HepG2 (cell line): ENCODE measurements at regions not wholly inside any gene's neighbourhood (a gene's known extent, or its start where the extent isn't known, plus 50 kb on each side); places are given as distances from the start of the nearest gene placed in this dataset.

Experiments used
- ATAC-seq: fragments of 200-7000 bp; cut with Tn5 transposase; 3 replicates; pipeline ENCODE4 v1.9.1; 2020; ENCODE audit warnings: mild to moderate bottlenecking, moderate library complexity
- BruUV-seq: library from RNA; stranded (reverse); fragments of 400-500 nt; replicated peaks from 2 replicates; lab custom pipeline; 2021; lab: Mats Ljungman, UMichigan
- CTCF ChIA-PET: fragments of 300-600 bp; formaldehyde crosslinking; extraction: SDS; loops from one replicate; lab custom pipeline; 2021; ENCODE audit warnings: low total read pairs, inconsistent platforms, low intra/inter-chr PET ratio; lab: Yijun Ruan, JAX
- POLR2A ChIA-PET: fragments of 350-600 bp; sonication (Branson Sonifier 250); formaldehyde crosslinking; loops from one replicate; lab custom pipeline; 2020; ENCODE audit warnings: antibody characterized with exemption, inconsistent platforms; lab: Yijun Ruan, JAX
- DNase-seq: peaks from one replicate; pipeline ENCODE4 v3.0.0-alpha.2; 2015; ENCODE audit warnings: low spot score
- FAIRE-seq: peaks from 3 replicates; lab custom pipeline; 2011; peaks lifted over from hg19 to GRCh38; lab: Jason Lieb, UNC
- H2AFZ ChIP-seq: one replicate; pipeline ENCODE4 v1.6.1; 2011; ENCODE audit warnings: low read length, inconsistent platforms
- H3K27ac ChIP-seq: fragments of 300-600 bp; 3 replicates; pipeline ENCODE4 v1.8.0; 2011; ENCODE audit warnings: mixed run types, mild to moderate bottlenecking, mixed read lengths, low read length, inconsistent platforms; ENCODE audit not compliant: insufficient read depth; ENCODE audit errors: extremely low read length
- H3K27me3 ChIP-seq, 2 experiments: fragments of 200-600 bp in 1 of 2; 2 replicates in 1 of 2; 3 replicates in 1 of 2; pipeline versions ENCODE4 v1.6.0 to v1.8.0; 2011; ENCODE audit warnings: low read length in 2 of 2, mild to moderate bottlenecking in 2 of 2, moderate library complexity in 2 of 2, inconsistent platforms in 1 of 2; ENCODE audit not compliant: insufficient read depth in 2 of 2, control insufficient read depth in 1 of 2
- H3K36me3 ChIP-seq, 2 experiments: fragments of 200-600 bp in 1 of 2; replicated peaks in 1 of 2; 2 replicates in 1 of 2; 3 replicates in 1 of 2; pipeline versions ENCODE4 v1.5.1 to v1.8.0; 2011; ENCODE audit warnings: low read length in 2 of 2, inconsistent platforms in 1 of 2; ENCODE audit not compliant: insufficient read depth in 2 of 2, control insufficient read depth in 1 of 2
- H3K4me1 ChIP-seq: 2 replicates; pipeline ENCODE4 v1.5.1; 2012; ENCODE audit warnings: low read length, inconsistent platforms; ENCODE audit not compliant: insufficient read depth
- H3K4me2 ChIP-seq: 2 replicates; pipeline ENCODE4 v1.6.0; 2011; ENCODE audit warnings: low read depth, low read length, inconsistent platforms
- H3K4me3 ChIP-seq, 3 experiments: fragments of 200-600 bp in 1 of 3; sonication (generic), shearing (Covaris generic) in 1 of 3; replicated peaks in 1 of 3; 2 replicates each; pipeline ENCODE4 v1.5.1; 2011 to 2016; ENCODE audit warnings: low read length in 3 of 3, inconsistent platforms in 2 of 3, low read depth in 2 of 3, mild to moderate bottlenecking in 2 of 3, control low read depth in 1 of 3, mixed read lengths in 1 of 3; ENCODE audit not compliant: insufficient read depth in 1 of 3
- H3K79me2 ChIP-seq: one replicate; pipeline ENCODE4 v1.6.1; 2011; ENCODE audit warnings: low read length, inconsistent platforms; ENCODE audit not compliant: insufficient read depth
- H3K9ac ChIP-seq: 2 replicates; pipeline ENCODE4 v1.6.0; 2011; ENCODE audit warnings: mild to moderate bottlenecking, low read depth, low read length, inconsistent platforms; ENCODE audit not compliant: insufficient read depth
- H3K9me3 ChIP-seq: 2 replicates; pipeline ENCODE4 v1.5.1; 2012; ENCODE audit warnings: mild to moderate bottlenecking, low read length
- H4K20me1 ChIP-seq: 2 replicates; pipeline ENCODE4 v1.6.0; 2011; ENCODE audit warnings: inconsistent platforms, mild to moderate bottlenecking, low read length, moderate library complexity; ENCODE audit not compliant: insufficient read depth
- ATF5 ChIP-seq: sonication (generic); formaldehyde crosslinking; IDR thresholded peaks from 2 replicates; pipeline ENCODE4 v1.4.0; 2020; ENCODE audit warnings: mild to moderate bottlenecking, low read depth, missing genetic modification reagents
- ZFYVE20 ChIP-seq: sonication (generic); formaldehyde crosslinking; IDR thresholded peaks from 2 replicates; pipeline ENCODE4 v1.8.0; 2023; ENCODE audit warnings: low read depth, mild to moderate bottlenecking, moderate library complexity, missing genetic modification reagents, borderline replicate concordance
- ZNF124 ChIP-seq: sonication (generic); formaldehyde crosslinking; IDR thresholded peaks from 2 replicates; pipeline ENCODE4 v1.4.0; 2020; ENCODE audit warnings: missing genetic modification reagents
- ZNF777 ChIP-seq: sonication (generic); formaldehyde crosslinking; IDR thresholded peaks from 2 replicates; pipeline ENCODE4 v1.4.0; 2020; ENCODE audit warnings: missing genetic modification reagents
- WGBS: methylation state at CpG from one replicate; pipeline ENCODE4 v1.1.6; 2017; ENCODE audit warnings: low lambda C conversion rate; 5-methylcytosine and 5-hydroxymethylcytosine counted together
- in situ Hi-C: cut with HindIII; loops from 2 replicates; pipeline ENCODE4 v1.10.0; 2017; ENCODE audit warnings: low pct_unique_long_range_greater_than_20kb; ENCODE audit not compliant: extremely low pct_ligation_motif_present
- intact Hi-C: fragments of 100-400 bp; cut with micrococcal nuclease; formaldehyde crosslinking; loops from one replicate; pipeline ENCODE4 v1.10.0; 2022; ENCODE audit not compliant: unreplicated experiment
- TF ChIP-seq, protein P1 (sequence below): IDR thresholded peaks from 2 replicates; pipeline ENCODE4 v1.6.1; 2018; ENCODE audit warnings: missing genetic modification reagents
- TF ChIP-seq, protein P2 (sequence below): sonication (generic); formaldehyde crosslinking; IDR thresholded peaks from 2 replicates; pipeline ENCODE4 v1.9.0; 2021; ENCODE audit warnings: missing genetic modification reagents, mild to moderate bottlenecking, borderline replicate concordance
- TF ChIP-seq, protein P3 (sequence below): sonication (generic); formaldehyde crosslinking; IDR thresholded peaks from one replicate; pipeline ENCODE4 v1.5.1; 2020; ENCODE audit warnings: mild to moderate bottlenecking, missing genetic modification reagents; ENCODE audit errors: not compliant biosample characterization
- TF ChIP-seq, protein P4 (sequence below): sonication (generic); formaldehyde crosslinking; IDR thresholded peaks from 2 replicates; pipeline ENCODE4 v1.4.0; 2020; ENCODE audit warnings: mild to moderate bottlenecking, low read depth, missing genetic modification reagents

GRCh38 chr22:46094676-46095075 is 55.6 kb upstream of the PPARA start:
- no peak overlapping the region for H3K4me3 ChIP-seq
- H3K4me1 ChIP-seq = peaks cover 2% of the 10 kb centered on the region
- peaks cover 14 to 69% of the 10 kb centered on the region in 2 experiments for H3K27me3 ChIP-seq
- ChIA-PET CTCF (no interaction called here), POLR2A (no interaction called here)
- H3K4me2 ChIP-seq = no peak overlapping the region
- 36% methylated on average over 3 of the region's 8 CpGs for WGBS
- no peaks in the 10 kb centered on the region for H3K9me3 ChIP-seq
- no peaks in the 10 kb centered on the region for H4K20me1 ChIP-seq
- no TSS peak for BruUV-seq
- no peak overlapping the region for H2AFZ ChIP-seq
- DNase-seq = no peak
- FAIRE-seq = no peak
- TF ChIP-seq, protein P1, sequence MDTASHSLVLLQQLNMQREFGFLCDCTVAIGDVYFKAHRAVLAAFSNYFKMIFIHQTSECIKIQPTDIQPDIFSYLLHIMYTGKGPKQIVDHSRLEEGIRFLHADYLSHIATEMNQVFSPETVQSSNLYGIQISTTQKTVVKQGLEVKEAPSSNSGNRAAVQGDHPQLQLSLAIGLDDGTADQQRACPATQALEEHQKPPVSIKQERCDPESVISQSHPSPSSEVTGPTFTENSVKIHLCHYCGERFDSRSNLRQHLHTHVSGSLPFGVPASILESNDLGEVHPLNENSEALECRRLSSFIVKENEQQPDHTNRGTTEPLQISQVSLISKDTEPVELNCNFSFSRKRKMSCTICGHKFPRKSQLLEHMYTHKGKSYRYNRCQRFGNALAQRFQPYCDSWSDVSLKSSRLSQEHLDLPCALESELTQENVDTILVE (CRISPR knock-in tag) = no peak
- TF ChIP-seq, protein P2, sequence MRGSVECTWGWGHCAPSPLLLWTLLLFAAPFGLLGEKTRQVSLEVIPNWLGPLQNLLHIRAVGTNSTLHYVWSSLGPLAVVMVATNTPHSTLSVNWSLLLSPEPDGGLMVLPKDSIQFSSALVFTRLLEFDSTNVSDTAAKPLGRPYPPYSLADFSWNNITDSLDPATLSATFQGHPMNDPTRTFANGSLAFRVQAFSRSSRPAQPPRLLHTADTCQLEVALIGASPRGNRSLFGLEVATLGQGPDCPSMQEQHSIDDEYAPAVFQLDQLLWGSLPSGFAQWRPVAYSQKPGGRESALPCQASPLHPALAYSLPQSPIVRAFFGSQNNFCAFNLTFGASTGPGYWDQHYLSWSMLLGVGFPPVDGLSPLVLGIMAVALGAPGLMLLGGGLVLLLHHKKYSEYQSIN (CRISPR knock-in tag) = no peak
- TF ChIP-seq ZNF777 (no peak), ATF5 (no peak), ZNF124 (CRISPR knock-in tag) (no peak), ZFYVE20 (CRISPR knock-in tag) (no peak)
- TF ChIP-seq, protein P3, sequence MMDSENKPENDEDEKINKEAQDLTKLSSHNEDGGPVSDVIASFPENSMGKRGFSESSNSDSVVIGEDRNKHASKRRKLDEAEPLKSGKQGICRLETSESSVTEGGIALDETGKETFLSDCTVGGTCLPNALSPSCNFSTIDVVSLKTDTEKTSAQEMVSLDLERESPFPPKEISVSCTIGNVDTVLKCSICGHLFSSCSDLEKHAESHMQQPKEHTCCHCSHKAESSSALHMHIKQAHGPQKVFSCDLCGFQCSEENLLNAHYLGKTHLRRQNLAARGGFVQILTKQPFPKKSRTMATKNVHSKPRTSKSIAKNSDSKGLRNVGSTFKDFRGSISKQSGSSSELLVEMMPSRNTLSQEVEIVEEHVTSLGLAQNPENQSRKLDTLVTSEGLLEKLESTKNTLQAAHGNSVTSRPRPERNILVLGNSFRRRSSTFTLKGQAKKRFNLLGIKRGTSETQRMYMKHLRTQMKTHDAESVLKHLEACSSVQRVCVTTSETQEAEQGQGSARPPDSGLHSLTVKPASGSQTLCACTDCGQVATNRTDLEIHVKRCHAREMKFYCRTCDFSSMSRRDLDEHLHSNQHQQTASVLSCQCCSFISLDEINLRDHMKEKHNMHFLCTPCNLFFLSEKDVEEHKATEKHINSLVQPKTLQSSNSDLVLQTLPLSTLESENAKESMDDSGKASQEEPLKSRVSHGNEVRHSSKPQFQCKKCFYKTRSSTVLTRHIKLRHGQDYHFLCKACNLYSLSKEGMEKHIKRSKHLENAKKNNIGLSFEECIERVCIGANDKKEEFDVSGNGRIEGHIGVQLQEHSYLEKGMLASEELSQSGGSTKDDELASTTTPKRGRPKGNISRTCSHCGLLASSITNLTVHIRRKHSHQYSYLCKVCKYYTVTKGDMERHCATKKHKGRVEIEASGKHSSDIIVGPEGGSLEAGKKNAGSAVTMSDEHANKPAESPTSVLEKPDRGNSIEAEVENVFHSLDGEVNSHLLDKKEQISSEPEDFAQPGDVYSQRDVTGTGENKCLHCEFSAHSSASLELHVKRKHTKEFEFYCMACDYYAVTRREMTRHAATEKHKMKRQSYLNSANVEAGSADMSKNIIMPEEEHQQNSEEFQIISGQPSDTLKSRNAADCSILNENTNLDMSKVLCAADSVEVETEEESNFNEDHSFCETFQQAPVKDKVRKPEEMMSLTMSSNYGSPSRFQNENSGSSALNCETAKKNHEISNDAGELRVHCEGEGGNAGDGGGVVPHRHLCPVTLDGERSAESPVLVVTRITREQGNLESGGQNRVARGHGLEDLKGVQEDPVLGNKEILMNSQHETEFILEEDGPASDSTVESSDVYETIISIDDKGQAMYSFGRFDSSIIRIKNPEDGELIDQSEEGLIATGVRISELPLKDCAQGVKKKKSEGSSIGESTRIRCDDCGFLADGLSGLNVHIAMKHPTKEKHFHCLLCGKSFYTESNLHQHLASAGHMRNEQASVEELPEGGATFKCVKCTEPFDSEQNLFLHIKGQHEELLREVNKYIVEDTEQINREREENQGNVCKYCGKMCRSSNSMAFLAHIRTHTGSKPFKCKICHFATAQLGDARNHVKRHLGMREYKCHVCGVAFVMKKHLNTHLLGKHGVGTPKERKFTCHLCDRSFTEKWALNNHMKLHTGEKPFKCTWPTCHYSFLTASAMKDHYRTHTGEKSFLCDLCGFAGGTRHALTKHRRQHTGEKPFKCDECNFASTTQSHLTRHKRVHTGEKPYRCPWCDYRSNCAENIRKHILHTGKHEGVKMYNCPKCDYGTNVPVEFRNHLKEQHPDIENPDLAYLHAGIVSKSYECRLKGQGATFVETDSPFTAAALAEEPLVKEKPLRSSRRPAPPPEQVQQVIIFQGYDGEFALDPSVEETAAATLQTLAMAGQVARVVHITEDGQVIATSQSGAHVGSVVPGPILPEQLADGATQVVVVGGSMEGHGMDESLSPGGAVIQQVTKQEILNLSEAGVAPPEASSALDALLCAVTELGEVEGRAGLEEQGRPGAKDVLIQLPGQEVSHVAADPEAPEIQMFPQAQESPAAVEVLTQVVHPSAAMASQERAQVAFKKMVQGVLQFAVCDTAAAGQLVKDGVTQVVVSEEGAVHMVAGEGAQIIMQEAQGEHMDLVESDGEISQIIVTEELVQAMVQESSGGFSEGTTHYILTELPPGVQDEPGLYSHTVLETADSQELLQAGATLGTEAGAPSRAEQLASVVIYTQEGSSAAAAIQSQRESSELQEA (CRISPR knock-in tag) = no peak
- TF ChIP-seq, protein P4, sequence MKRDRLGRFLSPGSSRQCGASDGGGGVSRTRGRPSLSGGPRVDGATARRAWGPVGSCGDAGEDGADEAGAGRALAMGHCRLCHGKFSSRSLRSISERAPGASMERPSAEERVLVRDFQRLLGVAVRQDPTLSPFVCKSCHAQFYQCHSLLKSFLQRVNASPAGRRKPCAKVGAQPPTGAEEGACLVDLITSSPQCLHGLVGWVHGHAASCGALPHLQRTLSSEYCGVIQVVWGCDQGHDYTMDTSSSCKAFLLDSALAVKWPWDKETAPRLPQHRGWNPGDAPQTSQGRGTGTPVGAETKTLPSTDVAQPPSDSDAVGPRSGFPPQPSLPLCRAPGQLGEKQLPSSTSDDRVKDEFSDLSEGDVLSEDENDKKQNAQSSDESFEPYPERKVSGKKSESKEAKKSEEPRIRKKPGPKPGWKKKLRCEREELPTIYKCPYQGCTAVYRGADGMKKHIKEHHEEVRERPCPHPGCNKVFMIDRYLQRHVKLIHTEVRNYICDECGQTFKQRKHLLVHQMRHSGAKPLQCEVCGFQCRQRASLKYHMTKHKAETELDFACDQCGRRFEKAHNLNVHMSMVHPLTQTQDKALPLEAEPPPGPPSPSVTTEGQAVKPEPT (CRISPR knock-in tag) = no peak
- intact Hi-C loops (no loop called here), in situ Hi-C loops (no loop called here)
- H3K36me3 ChIP-seq = no peaks in the 10 kb centered on the region
- ATAC-seq = no peak
- no peak overlapping the region for H3K27ac ChIP-seq
- no peaks in the 10 kb centered on the region for H3K79me2 ChIP-seq
- no peak overlapping the region for H3K9ac ChIP-seq
